H1 (cell line): ENCODE measurements at regions not wholly inside any gene's neighbourhood (a gene's known extent, or its start where the extent isn't known, plus 50 kb on each side); places are given as distances from the start of the nearest gene placed in this dataset.

Experiments used
- CTCF ChIA-PET: fragments of 300-600 bp; sonication (Branson Sonifier 250); formaldehyde crosslinking; loops from one replicate; lab custom pipeline; 2021; ENCODE audit not compliant: partially characterized antibody; lab: Charles Lee
- POLR2A ChIA-PET: fragments of 300-600 bp; sonication (Branson Sonifier 250); formaldehyde crosslinking; loops from one replicate; lab custom pipeline; 2021; ENCODE audit warnings: inconsistent platforms; ENCODE audit not compliant: partially characterized antibody; lab: Charles Lee
- DNase-seq, 2 experiments: peaks; one replicate each; pipeline versions ENCODE4 v3.0.0 to v3.0.0-alpha.2; 2010 to 2022; ENCODE audit warnings: low spot score in 2 of 2, low read depth in 1 of 2, mixed read lengths in 1 of 2
- FAIRE-seq: peaks from 2 replicates; lab custom pipeline; 2011; peaks lifted over from hg19 to GRCh38; lab: Jason Lieb, UNC
- H2AFZ ChIP-seq: 2 replicates; pipeline ENCODE4 v1.8.1; 2012; ENCODE audit warnings: low read length, inconsistent platforms
- H2AK5ac ChIP-seq: 2 replicates; pipeline ENCODE4 v1.6.1; 2013; ENCODE audit warnings: low read depth, low read length
- H2BK120ac ChIP-seq: replicated peaks from 2 replicates; pipeline ENCODE3; 2013; ENCODE audit warnings: low read depth, low read length, inconsistent platforms
- H2BK12ac ChIP-seq: 2 replicates; pipeline ENCODE4 v1.6.1; 2013; ENCODE audit warnings: low read depth, low read length
- H2BK15ac ChIP-seq: 2 replicates; pipeline ENCODE4 v1.6.1; 2013; ENCODE audit warnings: low read length
- H2BK20ac ChIP-seq: 2 replicates; pipeline ENCODE4 v1.6.1; 2013; ENCODE audit warnings: low read length
- H2BK5ac ChIP-seq: 2 replicates; pipeline ENCODE4 v1.6.1; 2013; ENCODE audit warnings: low read depth, low read length
- H3K14ac ChIP-seq: 2 replicates; pipeline ENCODE4 v1.6.1; 2013; ENCODE audit warnings: inconsistent platforms; ENCODE audit not compliant: insufficient read length
- H3K18ac ChIP-seq: 2 replicates; pipeline ENCODE4 v1.6.1; 2013; ENCODE audit warnings: low read length; ENCODE audit errors: extremely low read depth
- H3K23ac ChIP-seq: 2 replicates; pipeline ENCODE4 v1.6.1; 2013; ENCODE audit warnings: inconsistent platforms; ENCODE audit not compliant: insufficient read length
- H3K23me2 ChIP-seq: 2 replicates; pipeline ENCODE4 v1.6.1; 2013; ENCODE audit warnings: low read depth, low read length
- H3K27ac ChIP-seq: 2 replicates; pipeline ENCODE4 v1.6.1; 2011; ENCODE audit warnings: low read depth, low read length, inconsistent platforms
- H3K27me3 ChIP-seq, 4 experiments: replicated peaks in 1 of 4; 1 replicate in 1 of 4; 2 replicates in 3 of 4; pipeline versions ENCODE4 v1.6.1 to v1.8.1; 2011 to 2013; ENCODE audit warnings: low read length in 3 of 4, mild to moderate bottlenecking in 3 of 4, inconsistent platforms in 2 of 4, mixed read lengths in 2 of 4, moderate library complexity in 1 of 4; ENCODE audit not compliant: control insufficient read depth in 3 of 4, insufficient read depth in 3 of 4; ENCODE audit errors: extremely low read depth in 1 of 4
- H3K36me3 ChIP-seq, 4 experiments: 2 replicates each; pipeline versions ENCODE4 v1.6.1 to v1.8.1; 2011 to 2013; ENCODE audit warnings: mild to moderate bottlenecking in 4 of 4, low read length in 3 of 4, moderate library complexity in 2 of 4, control low read depth in 1 of 4, inconsistent platforms in 1 of 4; ENCODE audit not compliant: insufficient read depth in 4 of 4, control insufficient read depth in 2 of 4
- H3K4ac ChIP-seq: replicated peaks from 2 replicates; pipeline ENCODE3; 2013; ENCODE audit warnings: low read length, low read depth, mixed read lengths, inconsistent platforms; ENCODE audit not compliant: insufficient read length
- H3K4me1 ChIP-seq, 4 experiments: replicated peaks in 1 of 4; 1 replicate in 1 of 4; 2 replicates in 3 of 4; pipeline versions ENCODE4 v1.6.1 to v1.8.1; 2011 to 2013; ENCODE audit warnings: low read length in 3 of 4, inconsistent platforms in 2 of 4, mixed read lengths in 1 of 4; ENCODE audit not compliant: insufficient read depth in 4 of 4, control insufficient read depth in 3 of 4
- H3K4me2 ChIP-seq, 2 experiments: 2 replicates each; pipeline versions ENCODE4 v1.6.1 to v1.8.1; 2011 to 2013; ENCODE audit warnings: low read depth in 2 of 2, low read length in 2 of 2, control low read depth in 1 of 2, inconsistent platforms in 1 of 2, mild to moderate bottlenecking in 1 of 2; ENCODE audit not compliant: insufficient read depth in 1 of 2
- H3K4me3 ChIP-seq, 4 experiments: fragments of 200-600, 300-600 bp in 1 of 4; sonication (generic), shearing (Covaris generic), sonication (Bioruptor Twin) in 1 of 4; 2 replicates each; pipeline versions ENCODE4 v1.5.1 to v1.8.1; 2011 to 2016; ENCODE audit warnings: low read length in 4 of 4, low read depth in 3 of 4, control low read depth in 2 of 4, inconsistent platforms in 2 of 4, mild to moderate bottlenecking in 2 of 4, mixed read lengths in 1 of 4, moderate library complexity in 1 of 4; ENCODE audit not compliant: insufficient read depth in 2 of 4; ENCODE audit errors: extremely low read depth in 1 of 4
- H3K56ac ChIP-seq: replicated peaks from 2 replicates; pipeline ENCODE3; 2013; ENCODE audit warnings: low read depth, mild to moderate bottlenecking, mixed read lengths, low read length, inconsistent platforms; ENCODE audit not compliant: insufficient read length
- H3K79me1 ChIP-seq: 2 replicates; pipeline ENCODE4 v1.6.1; 2013; ENCODE audit warnings: low read depth, low read length, control low read depth
- H3K79me2 ChIP-seq, 2 experiments: 2 replicates each; pipeline versions ENCODE4 v1.6.1 to v1.8.1; 2012 to 2013; ENCODE audit warnings: low read length in 2 of 2, mild to moderate bottlenecking in 2 of 2, inconsistent platforms in 1 of 2; ENCODE audit not compliant: insufficient read depth in 2 of 2, control insufficient read depth in 1 of 2
- H3K9ac ChIP-seq, 4 experiments: replicated peaks in 1 of 4; 1 replicate in 1 of 4; 2 replicates in 3 of 4; pipeline versions ENCODE4 v1.6.1 to v1.8.1; 2011 to 2013; ENCODE audit warnings: low read depth in 3 of 4, low read length in 3 of 4, control low read depth in 2 of 4, mild to moderate bottlenecking in 2 of 4, moderate library complexity in 2 of 4, inconsistent platforms in 1 of 4; ENCODE audit errors: extremely low read depth in 1 of 4
- H3K9me3 ChIP-seq, 2 experiments: 2 replicates each; pipeline versions ENCODE4 v1.6.1 to v1.8.1; 2012 to 2013; ENCODE audit warnings: mild to moderate bottlenecking in 2 of 2, moderate library complexity in 2 of 2, control low read depth in 1 of 2, inconsistent platforms in 1 of 2, low read depth in 1 of 2, low read length in 1 of 2, mixed read lengths in 1 of 2; ENCODE audit not compliant: insufficient read depth in 2 of 2
- H4K20me1 ChIP-seq, 2 experiments: replicated peaks in 1 of 2; 2 replicates each; pipeline versions ENCODE3 to v1.8.1; 2011 to 2013; ENCODE audit warnings: inconsistent platforms in 2 of 2, low read length in 2 of 2, mild to moderate bottlenecking in 1 of 2; ENCODE audit not compliant: insufficient read depth in 2 of 2, control insufficient read depth in 1 of 2
- H4K5ac ChIP-seq: 2 replicates; pipeline ENCODE4 v1.6.1; 2013; ENCODE audit warnings: low read length, low read depth, mixed read lengths, inconsistent platforms; ENCODE audit not compliant: insufficient read length
- H4K8ac ChIP-seq: 2 replicates; pipeline ENCODE4 v1.8.0; 2013; ENCODE audit warnings: mild to moderate bottlenecking, moderate library complexity, low read length, inconsistent platforms; ENCODE audit not compliant: insufficient read depth; ENCODE audit errors: extremely low read depth
- H4K91ac ChIP-seq: replicated peaks from 2 replicates; pipeline ENCODE3; 2013; ENCODE audit warnings: low read length, mixed read lengths, inconsistent platforms; ENCODE audit not compliant: insufficient read length
- GABPA ChIP-seq: IDR thresholded peaks from 2 replicates; pipeline ENCODE4 v1.6.1; 2011; ENCODE audit warnings: mild to moderate bottlenecking, low read length, moderate library complexity, borderline replicate concordance; ENCODE audit not compliant: insufficient read depth
- JUND ChIP-seq: IDR thresholded peaks from 2 replicates; pipeline ENCODE4 v1.6.1; 2011; ENCODE audit warnings: mild to moderate bottlenecking, improper control_type of control experiment, low read length
- SP2 ChIP-seq: IDR thresholded peaks from 2 replicates; pipeline ENCODE4 v1.6.1; 2012; ENCODE audit warnings: mild to moderate bottlenecking, low read length, inconsistent platforms
- TAF7 ChIP-seq: optimal IDR thresholded peaks from 2 replicates; pipeline ENCODE3; 2011; ENCODE audit warnings: low read depth, mild to moderate bottlenecking, inconsistent platforms, low read length, moderate library complexity, borderline replicate concordance
- USF2 ChIP-seq: IDR thresholded peaks from 2 replicates; pipeline ENCODE4 v1.6.1; 2011; ENCODE audit warnings: low read length, improper control_type of control experiment
- WGBS, 2 experiments: shearing (Covaris generic) in 1 of 2; methylation state at CpG; one replicate each; pipeline versions ENCODE4 v1.1.6 to v1.1.7; 2013 to 2015; ENCODE audit warnings: low lambda C conversion rate in 2 of 2, mixed read lengths in 2 of 2, inconsistent platforms in 1 of 2, low coverage in 1 of 2, missing lambda C conversion rate in 1 of 2; ENCODE audit not compliant: insufficient replicate concordance in 2 of 2, insufficient coverage in 1 of 2, insufficient read length in 1 of 2; ENCODE audit errors: extremely low coverage in 1 of 2, missing lambda C conversion rate in 1 of 2; 5-methylcytosine and 5-hydroxymethylcytosine counted together

- H3K9ac ChIP-seq = no peak overlapping the region
- no peak overlapping the region for H2BK20ac ChIP-seq
- FAIRE-seq (no peak), DNase-seq (no peak)
- H3K4ac ChIP-seq = no peak overlapping the region
- H2BK12ac ChIP-seq = no peak overlapping the region
- 83% methylated on average over 1 of the region's 1 CpG; no CpG with 5 or more reads in 1 of the 2 experiments for WGBS, 2 experiments
- no peak overlapping the region for H3K27ac ChIP-seq
- no peak overlapping the region for H3K56ac ChIP-seq
- no peak overlapping the region for H2BK5ac ChIP-seq
- POLR2A ChIA-PET = no interaction called here
- no peak overlapping the region for H2AK5ac ChIP-seq
- no peaks in the 10 kb centered on the region for H3K4me1 ChIP-seq
- H2AFZ ChIP-seq = no peak overlapping the region
- no peak overlapping the region for H4K91ac ChIP-seq
- H3K4me2 ChIP-seq = no peak overlapping the region
- CTCF ChIA-PET = interaction anchor here (0.9 to 1.1 kb wide), 3 partner anchors 13 to 350 kb away, joined by 3 to 6 read pairs (median 3); no protein-coding TSS in a partner anchor
- H3K36me3 ChIP-seq = no peaks in the 10 kb centered on the region
- H3K4me3 ChIP-seq = no peak overlapping the region
- no peaks in the 10 kb centered on the region; the same call in 1 of the 2 replicates for H3K23me2 ChIP-seq
- H3K79me1 ChIP-seq = no peaks in the 10 kb centered on the region
- H4K5ac ChIP-seq = no peak overlapping the region
- H4K8ac ChIP-seq = no peak overlapping the region
- H3K27me3 ChIP-seq = no peaks in the 10 kb centered on the region
- H3K23ac ChIP-seq = no peak overlapping the region
- no peaks in the 10 kb centered on the region for H4K20me1 ChIP-seq
- H2BK120ac ChIP-seq = no peak overlapping the region
- TF ChIP-seq USF2 (no peak), JUND (no peak), SP2 (no peak), GABPA (no peak), TAF7 (no peak)
- H3K79me2 ChIP-seq = no peaks in the 10 kb centered on the region
- H3K14ac ChIP-seq = no peak overlapping the region
- H3K18ac ChIP-seq = no peak overlapping the region
- H2BK15ac ChIP-seq = no peak overlapping the region
- no peaks in the 10 kb centered on the region for H3K9me3 ChIP-seq
These were observed 139.5 kb upstream of the RPL34 start for GRCh38 chr4:108480881-108481280.
